ENCODE measurements at regions not wholly inside any gene's neighbourhood (a gene's known extent, or its start where the extent isn't known, plus 50 kb on each side); places are given as distances from the start of the nearest gene placed in this dataset.

- peaks cover 0 to 4% (median 2%) of the 10 kb centered on the region in 5 experiments for H3K27me3 ChIP-seq (replicated peaks in 2 of 5; ENCODE audit: control insufficient read depth in 4 of 5, insufficient read depth in 5 of 5, low read length in 4 of 5)
- no peak for DNase-seq
- no peak overlapping the region for H3K4me3 ChIP-seq (ENCODE audit: control insufficient read depth in 1 of 7, extremely low read depth in 1 of 7, insufficient read depth in 4 of 7, low read depth in 2 of 7, low read length in 6 of 7)
- ChIA-PET CTCF (no interaction called here), POLR2A (no interaction called here)
- H3K4me1 ChIP-seq (ENCODE audit: control extremely low read depth in 1 of 4, control insufficient read depth in 4 of 4, insufficient read depth in 4 of 4, low read length in 3 of 4), result no peaks in the 10 kb centered on the region
- H3K9me3 ChIP-seq (ENCODE audit: control extremely low read depth in 1 of 5, control insufficient read depth in 4 of 5, insufficient read depth in 2 of 5, low read depth in 1 of 5, low read length in 4 of 5), result no peaks in the 10 kb centered on the region
- H3K27ac ChIP-seq (ENCODE audit: insufficient read depth in 1 of 2, low read depth in 1 of 2, low read length in 2 of 2, poor library complexity in 1 of 2, severe bottlenecking in 2 of 2), result no peak overlapping the region
- H3K36me3 ChIP-seq (ENCODE audit: control insufficient read depth in 4 of 4, insufficient read depth in 4 of 4, low read length in 3 of 4), result no peaks in the 10 kb centered on the region
- no CpG with 5 or more reads among the region's 2 CpGs for WGBS (ENCODE audit: insufficient coverage)
Measured at GRCh38 chr9:126085170-126085569, 241.5 kb upstream of the MVB12B start.

DNA sequence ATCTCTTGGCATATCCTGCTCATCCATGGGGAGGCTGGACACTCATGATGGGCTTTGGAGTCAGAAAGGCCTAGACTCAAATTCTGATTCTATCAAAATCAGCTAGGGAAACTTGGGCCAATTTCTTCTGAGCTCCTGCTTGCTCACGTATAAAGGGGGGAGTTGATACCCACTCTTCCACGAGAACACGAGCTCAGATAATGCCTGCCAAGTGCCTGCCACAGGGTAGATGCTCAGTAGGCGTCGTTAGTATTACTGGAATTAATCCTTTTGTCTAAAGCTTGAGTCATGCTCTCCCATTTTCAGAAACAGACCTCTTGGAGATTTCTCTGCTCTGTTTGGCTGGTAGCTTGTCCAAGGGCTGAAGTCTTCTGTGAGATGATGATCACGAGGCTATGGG lies 238.3 kb upstream of the MVB12B start:
- Histone ChIP-seq H3K27me3 (replicated peaks in 2 of 5; ENCODE audit: control insufficient read depth in 4 of 5, insufficient read depth in 5 of 5, low read length in 4 of 5) (peaks cover 0 to 2% (median 0%) of the 10 kb centered on the region in 5 experiments), H3K4me3 (ENCODE audit: control insufficient read depth in 1 of 7, extremely low read depth in 1 of 7, insufficient read depth in 4 of 7, low read depth in 2 of 7, low read length in 6 of 7) (no peak overlapping the region), H3K4me1 (ENCODE audit: control extremely low read depth in 1 of 4, control insufficient read depth in 4 of 4, insufficient read depth in 4 of 4, low read length in 3 of 4) (no peaks in the 10 kb centered on the region), H3K27ac (ENCODE audit: insufficient read depth in 1 of 2, low read depth in 1 of 2, low read length in 2 of 2, poor library complexity in 1 of 2, severe bottlenecking in 2 of 2) (no peak overlapping the region), H3K36me3 (ENCODE audit: control insufficient read depth in 4 of 4, insufficient read depth in 4 of 4, low read length in 3 of 4) (no peaks in the 10 kb centered on the region), H3K9me3 (ENCODE audit: control extremely low read depth in 1 of 5, control insufficient read depth in 4 of 5, insufficient read depth in 2 of 5, low read depth in 1 of 5, low read length in 4 of 5) (no peaks in the 10 kb centered on the region)
- no peak for DNase-seq
- 92% methylated on average over 3 of the region's 6 CpGs for WGBS (ENCODE audit: insufficient coverage)
- POLR2A ChIA-PET, result no interaction called here
- CTCF ChIA-PET, result no interaction called here

- Histone ChIP-seq H3K4me3 (ENCODE audit: control insufficient read depth in 1 of 7, extremely low read depth in 1 of 7, insufficient read depth in 4 of 7, low read depth in 2 of 7, low read length in 6 of 7) (no peak overlapping the region), H3K9me3 (ENCODE audit: control extremely low read depth in 1 of 5, control insufficient read depth in 4 of 5, insufficient read depth in 2 of 5, low read depth in 1 of 5, low read length in 4 of 5) (no peaks in the 10 kb centered on the region), H3K27ac (ENCODE audit: insufficient read depth in 1 of 2, low read depth in 1 of 2, low read length in 2 of 2, poor library complexity in 1 of 2, severe bottlenecking in 2 of 2) (no peak overlapping the region), H3K27me3 (replicated peaks in 2 of 5; ENCODE audit: control insufficient read depth in 4 of 5, insufficient read depth in 5 of 5, low read length in 4 of 5) (no peaks in the 10 kb centered on the region), H3K36me3 (ENCODE audit: control insufficient read depth in 4 of 4, insufficient read depth in 4 of 4, low read length in 3 of 4) (no peaks in the 10 kb centered on the region), H3K4me1 (ENCODE audit: control extremely low read depth in 1 of 4, control insufficient read depth in 4 of 4, insufficient read depth in 4 of 4, low read length in 3 of 4) (no peaks in the 10 kb centered on the region)
- DNase-seq, result no peak
- ChIA-PET CTCF (no interaction called here), POLR2A (no interaction called here)
- 67% methylated on average over 1 of the region's 2 CpGs for WGBS (ENCODE audit: insufficient coverage)
Measured at GRCh38 chr9:126089789-126090188, 236.8 kb upstream of the MVB12B start.

GRCh38 chr9:126093771-126094170 lies 232.9 kb upstream of the MVB12B start:
- ChIA-PET POLR2A (no interaction called here), CTCF (no interaction called here)
- H3K36me3 ChIP-seq (ENCODE audit: control insufficient read depth in 4 of 4, insufficient read depth in 4 of 4, low read length in 3 of 4), result no peaks in the 10 kb centered on the region
- DNase-seq, result no peak
- 88% methylated on average over 9 of the region's 9 CpGs for WGBS (ENCODE audit: insufficient coverage)
- no peak overlapping the region for H3K27ac ChIP-seq (ENCODE audit: insufficient read depth in 1 of 2, low read depth in 1 of 2, low read length in 2 of 2, poor library complexity in 1 of 2, severe bottlenecking in 2 of 2)
- no peaks in the 10 kb centered on the region for H3K9me3 ChIP-seq (ENCODE audit: control extremely low read depth in 1 of 5, control insufficient read depth in 4 of 5, insufficient read depth in 2 of 5, low read depth in 1 of 5, low read length in 4 of 5)
- no peaks in the 10 kb centered on the region for H3K27me3 ChIP-seq (replicated peaks in 2 of 5; ENCODE audit: control insufficient read depth in 4 of 5, insufficient read depth in 5 of 5, low read length in 4 of 5)
- H3K4me3 ChIP-seq (ENCODE audit: control insufficient read depth in 1 of 7, extremely low read depth in 1 of 7, insufficient read depth in 4 of 7, low read depth in 2 of 7, low read length in 6 of 7), result no peak overlapping the region
- H3K4me1 ChIP-seq (ENCODE audit: control extremely low read depth in 1 of 4, control insufficient read depth in 4 of 4, insufficient read depth in 4 of 4, low read length in 3 of 4), result no peaks in the 10 kb centered on the region

DNA sequence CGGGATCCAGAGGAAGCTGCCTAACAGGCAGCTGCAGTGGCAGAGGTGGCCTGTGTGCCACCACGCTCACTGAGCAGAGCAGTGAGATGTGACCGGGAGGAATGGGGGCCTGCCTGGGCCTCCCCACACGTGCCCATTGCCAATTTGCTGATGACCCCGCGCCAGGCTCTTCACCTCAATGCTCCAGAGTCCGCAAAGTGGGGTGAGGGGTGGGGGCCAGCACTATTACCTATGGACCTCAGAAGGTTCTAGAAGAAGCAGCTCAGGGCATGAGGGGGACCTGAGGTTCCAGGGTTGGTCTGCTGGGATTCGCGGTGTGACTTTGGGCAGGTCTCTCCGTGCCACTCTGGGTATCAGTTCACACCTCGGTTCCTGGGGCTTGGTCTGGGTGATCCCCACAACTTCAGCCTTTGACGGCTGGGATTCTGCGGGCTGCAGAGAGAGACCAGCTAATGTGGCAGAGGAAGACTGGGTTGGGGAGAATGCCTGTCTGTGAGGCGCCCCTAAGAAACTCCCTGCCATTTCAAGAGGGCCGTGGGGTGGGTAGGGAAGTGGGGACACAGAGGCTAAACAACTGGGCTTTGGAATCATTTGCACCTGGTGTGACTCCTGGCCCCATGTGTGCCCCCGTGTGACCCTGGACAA lies 231.0 kb upstream of the MVB12B start:
- POLR2A ChIA-PET, result no interaction called here
- Histone ChIP-seq H3K27me3 (replicated peaks in 2 of 5; ENCODE audit: control insufficient read depth in 4 of 5, insufficient read depth in 5 of 5, low read length in 4 of 5) (peaks cover 0 to 2% (median 0%) of the 10 kb centered on the region in 5 experiments), H3K36me3 (ENCODE audit: control insufficient read depth in 4 of 4, insufficient read depth in 4 of 4, low read length in 3 of 4) (no peaks in the 10 kb centered on the region), H3K9me3 (ENCODE audit: control extremely low read depth in 1 of 5, control insufficient read depth in 4 of 5, insufficient read depth in 2 of 5, low read depth in 1 of 5, low read length in 4 of 5) (no peaks in the 10 kb centered on the region), H3K27ac (ENCODE audit: insufficient read depth in 1 of 2, low read depth in 1 of 2, low read length in 2 of 2, poor library complexity in 1 of 2, severe bottlenecking in 2 of 2) (no peak overlapping the region), H3K4me1 (ENCODE audit: control extremely low read depth in 1 of 4, control insufficient read depth in 4 of 4, insufficient read depth in 4 of 4, low read length in 3 of 4) (no peaks in the 10 kb centered on the region), H3K4me3 (ENCODE audit: control insufficient read depth in 1 of 7, extremely low read depth in 1 of 7, insufficient read depth in 4 of 7, low read depth in 2 of 7, low read length in 6 of 7) (no peak overlapping the region)
- no peak for DNase-seq
- WGBS (ENCODE audit: insufficient coverage), result 94% methylated on average over 12 of the region's 16 CpGs
- CTCF ChIA-PET, result no interaction called here

DNA sequence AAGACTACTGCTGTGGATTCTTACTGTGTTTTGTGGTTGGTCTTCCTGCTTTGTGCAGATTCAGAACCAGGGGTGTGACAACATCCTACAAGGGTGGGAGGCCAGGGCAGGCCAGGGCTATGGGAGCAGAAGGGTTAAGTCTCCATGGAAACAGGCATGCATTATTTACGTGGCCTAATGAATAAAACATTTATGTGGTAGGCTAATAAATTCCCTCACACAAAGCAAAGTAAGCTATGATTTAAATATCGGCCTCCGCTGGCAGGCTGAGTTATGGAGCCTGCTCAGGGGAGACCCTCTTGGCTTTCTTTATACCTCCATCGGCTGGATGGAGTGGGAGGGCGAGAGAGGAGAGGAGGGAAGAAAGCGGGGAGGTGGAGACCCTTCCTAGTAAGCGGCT lies 230.3 kb upstream of the MVB12B start:
- no peaks in the 10 kb centered on the region for H3K36me3 ChIP-seq (ENCODE audit: control insufficient read depth in 4 of 4, insufficient read depth in 4 of 4, low read length in 3 of 4)
- 81% methylated on average over 3 of the region's 7 CpGs for WGBS (ENCODE audit: insufficient coverage)
- no peak for DNase-seq
- H3K27me3 ChIP-seq (replicated peaks in 2 of 5; ENCODE audit: control insufficient read depth in 4 of 5, insufficient read depth in 5 of 5, low read length in 4 of 5), result peaks cover 0 to 2% (median 0%) of the 10 kb centered on the region in 5 experiments
- no peak overlapping the region for H3K27ac ChIP-seq (ENCODE audit: insufficient read depth in 1 of 2, low read depth in 1 of 2, low read length in 2 of 2, poor library complexity in 1 of 2, severe bottlenecking in 2 of 2)
- no peaks in the 10 kb centered on the region for H3K4me1 ChIP-seq (ENCODE audit: control extremely low read depth in 1 of 4, control insufficient read depth in 4 of 4, insufficient read depth in 4 of 4, low read length in 3 of 4)
- H3K9me3 ChIP-seq (ENCODE audit: control extremely low read depth in 1 of 5, control insufficient read depth in 4 of 5, insufficient read depth in 2 of 5, low read depth in 1 of 5, low read length in 4 of 5), result no peaks in the 10 kb centered on the region
- POLR2A ChIA-PET, result no interaction called here
- H3K4me3 ChIP-seq (ENCODE audit: control insufficient read depth in 1 of 7, extremely low read depth in 1 of 7, insufficient read depth in 4 of 7, low read depth in 2 of 7, low read length in 6 of 7), result no peak overlapping the region
- CTCF ChIA-PET, result no interaction called here

- Histone ChIP-seq H3K27ac (ENCODE audit: insufficient read depth in 1 of 2, low read depth in 1 of 2, low read length in 2 of 2, poor library complexity in 1 of 2, severe bottlenecking in 2 of 2) (no peak overlapping the region), H3K36me3 (ENCODE audit: control insufficient read depth in 4 of 4, insufficient read depth in 4 of 4, low read length in 3 of 4) (no peaks in the 10 kb centered on the region), H3K4me1 (ENCODE audit: control extremely low read depth in 1 of 4, control insufficient read depth in 4 of 4, insufficient read depth in 4 of 4, low read length in 3 of 4) (no peaks in the 10 kb centered on the region), H3K9me3 (ENCODE audit: control extremely low read depth in 1 of 5, control insufficient read depth in 4 of 5, insufficient read depth in 2 of 5, low read depth in 1 of 5, low read length in 4 of 5) (no peaks in the 10 kb centered on the region), H3K27me3 (replicated peaks in 2 of 5; ENCODE audit: control insufficient read depth in 4 of 5, insufficient read depth in 5 of 5, low read length in 4 of 5) (peaks cover 0 to 2% (median 0%) of the 10 kb centered on the region in 5 experiments), H3K4me3 (ENCODE audit: control insufficient read depth in 1 of 7, extremely low read depth in 1 of 7, insufficient read depth in 4 of 7, low read depth in 2 of 7, low read length in 6 of 7) (no peak overlapping the region)
- WGBS (ENCODE audit: insufficient coverage), result 93% methylated on average over 3 of the region's 6 CpGs
- POLR2A ChIA-PET, result no interaction called here
- no peak for DNase-seq
- CTCF ChIA-PET, result interaction anchor here (1.0 kb wide), 1 partner anchor 16 kb away, joined by 3 read pairs; no protein-coding TSS in a partner anchor
Measured at GRCh38 chr9:126097679-126098078, 228.9 kb upstream of the MVB12B start.
